H1 (cell line): ENCODE measurements at regions not wholly inside any gene's neighbourhood (a gene's known extent, or its start where the extent isn't known, plus 50 kb on each side); places are given as distances from the start of the nearest gene placed in this dataset.

Experiments
- CTCF ChIA-PET: fragments of 300-600 bp; sonication (Branson Sonifier 250); formaldehyde crosslinking; loops from one replicate; lab custom pipeline; 2021; ENCODE audit not compliant: partially characterized antibody; lab: Charles Lee
- POLR2A ChIA-PET: fragments of 300-600 bp; sonication (Branson Sonifier 250); formaldehyde crosslinking; loops from one replicate; lab custom pipeline; 2021; ENCODE audit warnings: inconsistent platforms; ENCODE audit not compliant: partially characterized antibody; lab: Charles Lee
- DNase-seq, 2 experiments: peaks; one replicate each; pipeline versions ENCODE4 v3.0.0 to v3.0.0-alpha.2; 2010 to 2022; ENCODE audit warnings: low spot score in 2 of 2, low read depth in 1 of 2, mixed read lengths in 1 of 2
- FAIRE-seq: peaks from 2 replicates; lab custom pipeline; 2011; peaks lifted over from hg19 to GRCh38; lab: Jason Lieb, UNC
- H2AFZ ChIP-seq: 2 replicates; pipeline ENCODE4 v1.8.1; 2012; ENCODE audit warnings: low read length, inconsistent platforms
- H2AK5ac ChIP-seq: 2 replicates; pipeline ENCODE4 v1.6.1; 2013; ENCODE audit warnings: low read depth, low read length
- H2BK120ac ChIP-seq: replicated peaks from 2 replicates; pipeline ENCODE3; 2013; ENCODE audit warnings: low read depth, low read length, inconsistent platforms
- H2BK12ac ChIP-seq: 2 replicates; pipeline ENCODE4 v1.6.1; 2013; ENCODE audit warnings: low read depth, low read length
- H2BK15ac ChIP-seq: 2 replicates; pipeline ENCODE4 v1.6.1; 2013; ENCODE audit warnings: low read length
- H2BK20ac ChIP-seq: 2 replicates; pipeline ENCODE4 v1.6.1; 2013; ENCODE audit warnings: low read length
- H2BK5ac ChIP-seq: 2 replicates; pipeline ENCODE4 v1.6.1; 2013; ENCODE audit warnings: low read depth, low read length
- H3K14ac ChIP-seq: 2 replicates; pipeline ENCODE4 v1.6.1; 2013; ENCODE audit warnings: inconsistent platforms; ENCODE audit not compliant: insufficient read length
- H3K18ac ChIP-seq: 2 replicates; pipeline ENCODE4 v1.6.1; 2013; ENCODE audit warnings: low read length; ENCODE audit errors: extremely low read depth
- H3K23ac ChIP-seq: 2 replicates; pipeline ENCODE4 v1.6.1; 2013; ENCODE audit warnings: inconsistent platforms; ENCODE audit not compliant: insufficient read length
- H3K23me2 ChIP-seq: 2 replicates; pipeline ENCODE4 v1.6.1; 2013; ENCODE audit warnings: low read depth, low read length
- H3K27ac ChIP-seq: 2 replicates; pipeline ENCODE4 v1.6.1; 2011; ENCODE audit warnings: low read depth, low read length, inconsistent platforms
- H3K27me3 ChIP-seq, 4 experiments: replicated peaks in 1 of 4; 1 replicate in 1 of 4; 2 replicates in 3 of 4; pipeline versions ENCODE4 v1.6.1 to v1.8.1; 2011 to 2013; ENCODE audit warnings: low read length in 3 of 4, mild to moderate bottlenecking in 3 of 4, inconsistent platforms in 2 of 4, mixed read lengths in 2 of 4, moderate library complexity in 1 of 4; ENCODE audit not compliant: control insufficient read depth in 3 of 4, insufficient read depth in 3 of 4; ENCODE audit errors: extremely low read depth in 1 of 4
- H3K36me3 ChIP-seq, 4 experiments: 2 replicates each; pipeline versions ENCODE4 v1.6.1 to v1.8.1; 2011 to 2013; ENCODE audit warnings: mild to moderate bottlenecking in 4 of 4, low read length in 3 of 4, moderate library complexity in 2 of 4, control low read depth in 1 of 4, inconsistent platforms in 1 of 4; ENCODE audit not compliant: insufficient read depth in 4 of 4, control insufficient read depth in 2 of 4
- H3K4ac ChIP-seq: replicated peaks from 2 replicates; pipeline ENCODE3; 2013; ENCODE audit warnings: low read length, low read depth, mixed read lengths, inconsistent platforms; ENCODE audit not compliant: insufficient read length
- H3K4me1 ChIP-seq, 4 experiments: replicated peaks in 1 of 4; 1 replicate in 1 of 4; 2 replicates in 3 of 4; pipeline versions ENCODE4 v1.6.1 to v1.8.1; 2011 to 2013; ENCODE audit warnings: low read length in 3 of 4, inconsistent platforms in 2 of 4, mixed read lengths in 1 of 4; ENCODE audit not compliant: insufficient read depth in 4 of 4, control insufficient read depth in 3 of 4
- H3K4me2 ChIP-seq, 2 experiments: 2 replicates each; pipeline versions ENCODE4 v1.6.1 to v1.8.1; 2011 to 2013; ENCODE audit warnings: low read depth in 2 of 2, low read length in 2 of 2, control low read depth in 1 of 2, inconsistent platforms in 1 of 2, mild to moderate bottlenecking in 1 of 2; ENCODE audit not compliant: insufficient read depth in 1 of 2
- H3K4me3 ChIP-seq, 4 experiments: fragments of 200-600, 300-600 bp in 1 of 4; sonication (generic), shearing (Covaris generic), sonication (Bioruptor Twin) in 1 of 4; 2 replicates each; pipeline versions ENCODE4 v1.5.1 to v1.8.1; 2011 to 2016; ENCODE audit warnings: low read length in 4 of 4, low read depth in 3 of 4, control low read depth in 2 of 4, inconsistent platforms in 2 of 4, mild to moderate bottlenecking in 2 of 4, mixed read lengths in 1 of 4, moderate library complexity in 1 of 4; ENCODE audit not compliant: insufficient read depth in 2 of 4; ENCODE audit errors: extremely low read depth in 1 of 4
- H3K56ac ChIP-seq: replicated peaks from 2 replicates; pipeline ENCODE3; 2013; ENCODE audit warnings: low read depth, mild to moderate bottlenecking, mixed read lengths, low read length, inconsistent platforms; ENCODE audit not compliant: insufficient read length
- H3K79me1 ChIP-seq: 2 replicates; pipeline ENCODE4 v1.6.1; 2013; ENCODE audit warnings: low read depth, low read length, control low read depth
- H3K79me2 ChIP-seq, 2 experiments: 2 replicates each; pipeline versions ENCODE4 v1.6.1 to v1.8.1; 2012 to 2013; ENCODE audit warnings: low read length in 2 of 2, mild to moderate bottlenecking in 2 of 2, inconsistent platforms in 1 of 2; ENCODE audit not compliant: insufficient read depth in 2 of 2, control insufficient read depth in 1 of 2
- H3K9ac ChIP-seq, 4 experiments: replicated peaks in 1 of 4; 1 replicate in 1 of 4; 2 replicates in 3 of 4; pipeline versions ENCODE4 v1.6.1 to v1.8.1; 2011 to 2013; ENCODE audit warnings: low read depth in 3 of 4, low read length in 3 of 4, control low read depth in 2 of 4, mild to moderate bottlenecking in 2 of 4, moderate library complexity in 2 of 4, inconsistent platforms in 1 of 4; ENCODE audit errors: extremely low read depth in 1 of 4
- H3K9me3 ChIP-seq, 2 experiments: 2 replicates each; pipeline versions ENCODE4 v1.6.1 to v1.8.1; 2012 to 2013; ENCODE audit warnings: mild to moderate bottlenecking in 2 of 2, moderate library complexity in 2 of 2, control low read depth in 1 of 2, inconsistent platforms in 1 of 2, low read depth in 1 of 2, low read length in 1 of 2, mixed read lengths in 1 of 2; ENCODE audit not compliant: insufficient read depth in 2 of 2
- H4K20me1 ChIP-seq, 2 experiments: replicated peaks in 1 of 2; 2 replicates each; pipeline versions ENCODE3 to v1.8.1; 2011 to 2013; ENCODE audit warnings: inconsistent platforms in 2 of 2, low read length in 2 of 2, mild to moderate bottlenecking in 1 of 2; ENCODE audit not compliant: insufficient read depth in 2 of 2, control insufficient read depth in 1 of 2
- H4K5ac ChIP-seq: 2 replicates; pipeline ENCODE4 v1.6.1; 2013; ENCODE audit warnings: low read length, low read depth, mixed read lengths, inconsistent platforms; ENCODE audit not compliant: insufficient read length
- H4K8ac ChIP-seq: 2 replicates; pipeline ENCODE4 v1.8.0; 2013; ENCODE audit warnings: mild to moderate bottlenecking, moderate library complexity, low read length, inconsistent platforms; ENCODE audit not compliant: insufficient read depth; ENCODE audit errors: extremely low read depth
- H4K91ac ChIP-seq: replicated peaks from 2 replicates; pipeline ENCODE3; 2013; ENCODE audit warnings: low read length, mixed read lengths, inconsistent platforms; ENCODE audit not compliant: insufficient read length
- POLR2AphosphoS5 ChIP-seq: IDR thresholded peaks from 2 replicates; pipeline ENCODE4 v1.6.1; 2011; ENCODE audit warnings: low read depth, low read length
- RXRA ChIP-seq: IDR thresholded peaks from 2 replicates; pipeline ENCODE4 v1.6.1; 2011; ENCODE audit warnings: low read depth, mild to moderate bottlenecking, low read length, moderate library complexity; ENCODE audit not compliant: insufficient read depth
- SP2 ChIP-seq: IDR thresholded peaks from 2 replicates; pipeline ENCODE4 v1.6.1; 2012; ENCODE audit warnings: mild to moderate bottlenecking, low read length, inconsistent platforms
- SUZ12 ChIP-seq: fragments of 200-600 bp; sonication (generic); IDR thresholded peaks from 2 replicates; pipeline ENCODE4 v1.6.1; 2012; ENCODE audit warnings: mild to moderate bottlenecking, inconsistent platforms, low read length, moderate library complexity, mixed read lengths
- TAF1 ChIP-seq: IDR thresholded peaks from 2 replicates; pipeline ENCODE4 v1.6.1; 2011; ENCODE audit warnings: mild to moderate bottlenecking, low read depth, low read length
- WGBS, 2 experiments: shearing (Covaris generic) in 1 of 2; methylation state at CpG; one replicate each; pipeline versions ENCODE4 v1.1.6 to v1.1.7; 2013 to 2015; ENCODE audit warnings: low lambda C conversion rate in 2 of 2, mixed read lengths in 2 of 2, inconsistent platforms in 1 of 2, low coverage in 1 of 2, missing lambda C conversion rate in 1 of 2; ENCODE audit not compliant: insufficient replicate concordance in 2 of 2, insufficient coverage in 1 of 2, insufficient read length in 1 of 2; ENCODE audit errors: extremely low coverage in 1 of 2, missing lambda C conversion rate in 1 of 2; 5-methylcytosine and 5-hydroxymethylcytosine counted together

DNA sequence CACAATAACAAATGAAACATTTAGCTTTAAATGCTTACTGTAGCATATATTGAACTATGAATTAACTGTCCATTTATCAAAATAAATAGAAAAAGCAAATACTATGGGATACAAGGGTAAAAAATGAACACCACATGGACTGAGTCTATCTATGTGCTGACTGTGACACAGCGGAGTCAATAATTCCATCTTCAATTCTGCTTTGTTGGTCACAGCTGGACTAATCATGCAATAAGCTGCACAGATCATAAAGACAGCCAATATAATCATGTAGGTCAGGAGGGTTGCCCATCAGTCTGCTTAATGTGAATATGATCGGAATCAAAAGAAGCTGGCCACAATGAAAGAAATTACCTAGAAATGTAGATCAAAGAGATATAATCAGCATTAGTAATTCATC lies 95.7 kb upstream of the FAM47A start:
- WGBS, 2 experiments = 90% methylated on average over 2 of the region's 2 CpGs; no CpG with 5 or more reads in 1 of the 2 experiments

More for the DNA sequence above, 95.7 kb upstream of the FAM47A start:
- no peak overlapping the region for H4K8ac ChIP-seq
- H2AFZ ChIP-seq = no peak overlapping the region
- POLR2A ChIA-PET = no interaction called here
- H3K56ac ChIP-seq = no peak overlapping the region
- no peaks in the 10 kb centered on the region for H3K79me2 ChIP-seq
- no peak overlapping the region for H2AK5ac ChIP-seq
- FAIRE-seq = no peak
- H2BK12ac ChIP-seq = no peak overlapping the region
- H3K23me2 ChIP-seq = no peaks in the 10 kb centered on the region
- no peaks in the 10 kb centered on the region for H3K27me3 ChIP-seq
- no peak overlapping the region for H3K4ac ChIP-seq
- no peak overlapping the region for H3K23ac ChIP-seq
- no peak overlapping the region for H4K91ac ChIP-seq
- no peaks in the 10 kb centered on the region for H3K36me3 ChIP-seq
- no peak overlapping the region for H2BK20ac ChIP-seq
- H3K4me3 ChIP-seq = no peak overlapping the region
- H4K5ac ChIP-seq = no peak overlapping the region
- H4K20me1 ChIP-seq = no peaks in the 10 kb centered on the region
- H3K79me1 ChIP-seq = no peaks in the 10 kb centered on the region
- H3K14ac ChIP-seq = no peak overlapping the region
- no peak overlapping the region for H2BK15ac ChIP-seq
- TF ChIP-seq POLR2AphosphoS5 (no peak), RXRA (no peak), TAF1 (no peak), SUZ12 (no peak), SP2 (no peak)
- H3K4me1 ChIP-seq = no peaks in the 10 kb centered on the region
- DNase-seq = no peak
- CTCF ChIA-PET = no interaction called here
- H3K4me2 ChIP-seq = no peak overlapping the region
- no peak overlapping the region for H2BK5ac ChIP-seq
- H3K27ac ChIP-seq = no peak overlapping the region
- H2BK120ac ChIP-seq = no peak overlapping the region
- H3K9me3 ChIP-seq = no peaks in the 10 kb centered on the region
- H3K18ac ChIP-seq = no peak overlapping the region
- no peak overlapping the region for H3K9ac ChIP-seq
